IMR-90 (cell line): ENCODE measurements at regions not wholly inside any gene's neighbourhood (a gene's known extent, or its start where the extent isn't known, plus 50 kb on each side); places are given as distances from the start of the nearest gene placed in this dataset.

Source experiments
- ATAC-seq: fragments of 200-7000 bp; cut with Tn5 transposase; 2 replicates; pipeline ENCODE4 v1.9.1; 2020; ENCODE audit warnings: low read depth, mild to moderate bottlenecking, moderate library complexity
- BruUV-seq: library from RNA; stranded (reverse); fragments of 400-500 nt; replicated peaks from 2 replicates; lab custom pipeline; 2021; lab: Mats Ljungman, UMichigan
- CTCF ChIA-PET: fragments of 300-600 bp; formaldehyde crosslinking; extraction: SDS; loops from one replicate; lab custom pipeline; 2021; ENCODE audit warnings: antibody characterized with exemption; lab: Yijun Ruan, JAX
- POLR2A ChIA-PET: fragments of 300-600 bp; sonication (Branson Sonifier 250); formaldehyde crosslinking; loops from one replicate; lab custom pipeline; 2022; ENCODE audit warnings: antibody characterized with exemption; ENCODE audit not compliant: unreplicated experiment; lab: Charles Lee
- DNase-seq: peaks from one replicate; pipeline ENCODE4 v3.0.0; 2013
- H2AFZ ChIP-seq: replicated peaks from 2 replicates; pipeline ENCODE3; 2013; ENCODE audit warnings: low read length, mild to moderate bottlenecking; ENCODE audit not compliant: poor library complexity
- H2AK5ac ChIP-seq: 2 replicates; pipeline ENCODE4 v1.6.1; 2013; ENCODE audit warnings: low read depth, low read length, inconsistent platforms
- H2AK9ac ChIP-seq: replicated peaks from 2 replicates; pipeline ENCODE3; 2013; ENCODE audit warnings: mild to moderate bottlenecking, low read depth, low read length, moderate library complexity; ENCODE audit not compliant: poor library complexity
- H2BK120ac ChIP-seq: 2 replicates; pipeline ENCODE4 v1.6.1; 2013; ENCODE audit warnings: low read depth, low read length, inconsistent platforms
- H2BK15ac ChIP-seq: 3 replicates; pipeline ENCODE4 v1.6.1; 2013; ENCODE audit warnings: low read depth, low read length, inconsistent platforms
- H2BK20ac ChIP-seq: 2 replicates; pipeline ENCODE4 v1.6.1; 2013; ENCODE audit warnings: low read depth, mild to moderate bottlenecking, inconsistent platforms, low read length, moderate library complexity
- H2BK5ac ChIP-seq: 2 replicates; pipeline ENCODE4 v1.6.1; 2013; ENCODE audit warnings: mild to moderate bottlenecking, low read depth, low read length, inconsistent platforms; ENCODE audit not compliant: poor library complexity, severe bottlenecking
- H3K14ac ChIP-seq: replicated peaks from 2 replicates; pipeline ENCODE4 v1.6.1; 2013; ENCODE audit warnings: low read depth, low read length, inconsistent platforms
- H3K18ac ChIP-seq: 2 replicates; pipeline ENCODE4 v1.6.1; 2013; ENCODE audit warnings: low read depth, low read length, control low read depth
- H3K23ac ChIP-seq: 2 replicates; pipeline ENCODE4 v1.6.1; 2013; ENCODE audit warnings: low read depth, low read length, inconsistent platforms
- H3K27ac ChIP-seq: 2 replicates; pipeline ENCODE4 v1.5.1; 2013; ENCODE audit warnings: mild to moderate bottlenecking, control low read depth, low read length; ENCODE audit not compliant: insufficient read depth
- H3K27me3 ChIP-seq: 2 replicates; pipeline ENCODE4 v1.6.1; 2013; ENCODE audit warnings: low read length; ENCODE audit not compliant: control insufficient read depth, insufficient read depth
- H3K36me3 ChIP-seq: 2 replicates; pipeline ENCODE4 v1.6.1; 2013; ENCODE audit warnings: low read length, mixed read lengths; ENCODE audit not compliant: control insufficient read depth, insufficient read depth
- H3K4ac ChIP-seq: 2 replicates; pipeline ENCODE4 v1.6.1; 2013; ENCODE audit warnings: low read depth, low read length, inconsistent platforms
- H3K4me1 ChIP-seq: 2 replicates; pipeline ENCODE4 v1.6.1; 2013; ENCODE audit warnings: low read length, mixed read lengths; ENCODE audit not compliant: control insufficient read depth, insufficient read depth
- H3K4me2 ChIP-seq: 2 replicates; pipeline ENCODE4 v1.6.1; 2013; ENCODE audit warnings: low read depth, mild to moderate bottlenecking, control low read depth, low read length, moderate library complexity
- H3K4me3 ChIP-seq: 2 replicates; pipeline ENCODE4 v1.5.1; 2013; ENCODE audit warnings: low read depth, mild to moderate bottlenecking, control low read depth, low read length, moderate library complexity; ENCODE audit not compliant: insufficient read depth
- H3K56ac ChIP-seq: 2 replicates; pipeline ENCODE4 v1.6.1; 2013; ENCODE audit warnings: low read length, inconsistent platforms; ENCODE audit not compliant: insufficient read depth; ENCODE audit errors: extremely low read depth
- H3K79me1 ChIP-seq, 2 experiments: 2 replicates each; pipeline ENCODE4 v1.6.1; 2013; ENCODE audit warnings: low read length in 2 of 2, inconsistent platforms in 1 of 2, low read depth in 1 of 2
- H3K9ac ChIP-seq: 2 replicates; pipeline ENCODE4 v1.6.1; 2013; ENCODE audit warnings: low read depth, low read length, control low read depth
- H3K9me1 ChIP-seq: 2 replicates; pipeline ENCODE4 v1.6.1; 2013; ENCODE audit warnings: low read length, inconsistent platforms; ENCODE audit not compliant: insufficient read depth
- H3K9me3 ChIP-seq: 2 replicates; pipeline ENCODE4 v1.6.1; 2013; ENCODE audit warnings: low read length; ENCODE audit not compliant: control insufficient read depth, insufficient read depth
- H4K20me1 ChIP-seq: 2 replicates; pipeline ENCODE4 v1.6.1; 2013; ENCODE audit warnings: low read length, inconsistent platforms; ENCODE audit not compliant: insufficient read depth
- H4K5ac ChIP-seq: 2 replicates; pipeline ENCODE4 v1.6.1; 2013; ENCODE audit warnings: mild to moderate bottlenecking, low read depth, low read length, control low read depth
- H4K8ac ChIP-seq, 2 experiments: 2 replicates each; pipeline ENCODE4 v1.6.1; 2013; ENCODE audit warnings: low read depth in 2 of 2, low read length in 2 of 2, control low read depth in 1 of 2, inconsistent platforms in 1 of 2
- H4K91ac ChIP-seq: 2 replicates; pipeline ENCODE4 v1.6.1; 2013; ENCODE audit warnings: low read depth, low read length, inconsistent platforms; ENCODE audit not compliant: insufficient read depth
- MAFK ChIP-seq: IDR thresholded peaks from 2 replicates; pipeline ENCODE4 v1.6.1; 2012; ENCODE audit warnings: low read depth, low read length, improper control_type of control experiment
- SMC3 ChIP-seq: fragments of 150-350 bp; IDR thresholded peaks from 2 replicates; pipeline ENCODE4 v1.6.1; 2016; ENCODE audit warnings: low read depth, mild to moderate bottlenecking, antibody characterized with exemption, low read length, moderate library complexity
- WGBS, 2 experiments: methylation state at CpG; one replicate each; pipeline versions ENCODE4 v1.1.5 to v1.1.7; 2013; ENCODE audit warnings: missing lambda C conversion rate in 2 of 2; ENCODE audit not compliant: insufficient read length in 1 of 2; ENCODE audit errors: extremely low coverage in 2 of 2; 5-methylcytosine and 5-hydroxymethylcytosine counted together
- dilution Hi-C: fragments of 300-500 bp; cut with HindIII; formaldehyde crosslinking; loops from one replicate; pipeline ENCODE4 v1.14.3; 2018; ENCODE audit warnings: low sequenced_read_pairs; ENCODE audit not compliant: unreplicated experiment
- in situ Hi-C: fragments of 300-500 bp; cut with MboI; formaldehyde crosslinking; loops from 3 replicates; pipeline ENCODE4 v1.14.3; 2019; ENCODE audit warnings: low sequenced_read_pairs, inconsistent platforms, mixed read lengths
- intact Hi-C: fragments of 100-400 bp; cut with micrococcal nuclease; formaldehyde crosslinking; loops from 2 replicates; pipeline ENCODE4 v1.10.0; 2022

- TF ChIP-seq SMC3 (no peak), MAFK (peak; percentile 76)
- peaks cover 17% of the 10 kb centered on the region; the same call in 1 of the 2 replicates for H3K9me3 ChIP-seq
Measured at GRCh38 chrX:6734844-6735634, 200.1 kb upstream of the VCX3A start.

More at GRCh38 chrX:6734844-6735634, 200.1 kb upstream of the VCX3A start:
- no peaks in the 10 kb centered on the region for H3K9me1 ChIP-seq
- H3K4me2 ChIP-seq, result no peak overlapping the region
- no peak overlapping the region for H3K56ac ChIP-seq
- H3K27me3 ChIP-seq, result no peaks in the 10 kb centered on the region
- dilution Hi-C loops, result no loop called here
- no TSS peak for BruUV-seq
- H3K27ac ChIP-seq, result no peak overlapping the region
- ATAC-seq (no peak), DNase-seq (no peak)
- no peaks in the 10 kb centered on the region for H3K79me1 ChIP-seq
- no peak overlapping the region for H2BK5ac ChIP-seq
- no peak overlapping the region for H3K18ac ChIP-seq
- 30% methylated on average over 2 of the region's 6 CpGs; no CpG with 5 or more reads in 1 of the 2 experiments for WGBS, 2 experiments
- no peaks in the 10 kb centered on the region for H3K36me3 ChIP-seq
- H3K9ac ChIP-seq, result no peak overlapping the region
- H4K5ac ChIP-seq, result no peak overlapping the region
- no peak overlapping the region for H3K23ac ChIP-seq
- no peak overlapping the region for H2AK9ac ChIP-seq
- intact Hi-C loops, result no loop called here
- no peak overlapping the region for H3K4ac ChIP-seq
- in situ Hi-C loops, result no loop called here
- POLR2A ChIA-PET, result no interaction called here
- no peak overlapping the region for H2BK20ac ChIP-seq
- H2AK5ac ChIP-seq, result no peak overlapping the region
- H4K8ac ChIP-seq, result no peak overlapping the region
- no peak overlapping the region for H4K91ac ChIP-seq
- H2BK120ac ChIP-seq, result no peak overlapping the region
- no peaks in the 10 kb centered on the region for H4K20me1 ChIP-seq
- H3K4me3 ChIP-seq, result no peak overlapping the region
- CTCF ChIA-PET, result no interaction called here
- no peak overlapping the region for H2BK15ac ChIP-seq
- H3K14ac ChIP-seq, result no peak overlapping the region
- H2AFZ ChIP-seq, result no peak overlapping the region
- no peaks in the 10 kb centered on the region for H3K4me1 ChIP-seq
